ENCODE measurements at regions not wholly inside any gene's neighbourhood (a gene's known extent, or its start where the extent isn't known, plus 50 kb on each side); places are given as distances from the start of the nearest gene placed in this dataset.

- DNase-seq: no peak
Observed at GRCh38 chr12:126346087-126346486, 1280.9 kb downstream of the AACS start.

- no peak for DNase-seq
Observed at GRCh38 chr12:126347421-126347820, 1282.2 kb downstream of the AACS start.

- no peak for DNase-seq
Observed at GRCh38 chr12:126349383-126349782, 1284.1 kb downstream of the AACS start.

GRCh38 chr12:126353604-126354003, 1288.4 kb downstream of the AACS start:
- no peak for DNase-seq

GRCh38 chr12:126354633-126355032, 1289.4 kb downstream of the AACS start:
- DNase-seq: no peak

- DNase-seq: no peak
Observed at GRCh38 chr12:126355346-126355745, 1290.1 kb downstream of the AACS start.

- no peak for DNase-seq
Observed at GRCh38 chr12:126358806-126359205, 1293.6 kb downstream of the AACS start.

GRCh38 chr12:126359216-126359615, 1294.0 kb downstream of the AACS start:
- DNase-seq: no peak

GRCh38 chr12:126361804-126362203, 1296.6 kb downstream of the AACS start:
- DNase-seq: no peak

- no peak for DNase-seq
Observed at GRCh38 chr12:126362493-126362892, 1297.3 kb downstream of the AACS start.

GRCh38 chr12:126362964-126363363, 1297.7 kb downstream of the AACS start:
- DNase-seq: no peak

GRCh38 chr12:126369487-126370463, 1304.5 kb downstream of the AACS start:
- no peak for DNase-seq

- no peak for DNase-seq
Observed at GRCh38 chr12:126383506-126383905, 1318.3 kb downstream of the AACS start.

GRCh38 chr12:126384026-126384564, 1318.9 kb downstream of the AACS start:
- no peak for DNase-seq

GRCh38 chr12:126385785-126386184, 1320.5 kb downstream of the AACS start:
- no peak for DNase-seq

GRCh38 chr12:126389220-126389841, 1324.1 kb downstream of the AACS start:
- no peak for DNase-seq

- no peak for DNase-seq
Observed at GRCh38 chr12:126389961-126390360, 1324.7 kb downstream of the AACS start.

GRCh38 chr12:126390969-126391566, 1325.8 kb downstream of the AACS start:
- no peak for DNase-seq

GRCh38 chr12:126396536-126396935, 1331.3 kb downstream of the AACS start:
- DNase-seq: no peak

- DNase-seq: no peak
Observed at GRCh38 chr12:126397071-126397581, 1331.9 kb downstream of the AACS start.

GRCh38 chr12:126397660-126398059, 1332.4 kb downstream of the AACS start:
- no peak for DNase-seq

GRCh38 chr12:126400831-126401230, 1335.6 kb downstream of the AACS start:
- no peak for DNase-seq

- no peak for DNase-seq
Observed at GRCh38 chr12:126404293-126404881, 1339.2 kb downstream of the AACS start.
